NT2/D1 (cell line): ENCODE measurements at regions not wholly inside any gene's neighbourhood (a gene's known extent, or its start where the extent isn't known, plus 50 kb on each side); places are given as distances from the start of the nearest gene placed in this dataset.

Experiments
- SUZ12 ChIP-seq: IDR thresholded peaks from 2 replicates; pipeline ENCODE4 v1.6.1; 2011; ENCODE audit not compliant: insufficient read length, insufficient read depth; ENCODE audit errors: extremely low read depth
- ZNF274 ChIP-seq: IDR thresholded peaks from 2 replicates; pipeline ENCODE4 v1.6.1; 2011; ENCODE audit warnings: mild to moderate bottlenecking, low read depth, low read length

GRCh38 chr5:40308867-40309266, 370.8 kb upstream of the PTGER4 start:
- TF ChIP-seq SUZ12 (no peak), ZNF274 (no peak)
